Neutrophil (primary cell): ENCODE measurements at regions not wholly inside any gene's neighbourhood (a gene's known extent, or its start where the extent isn't known, plus 50 kb on each side); places are given as distances from the start of the nearest gene placed in this dataset.

Experiments used
- H3K27ac ChIP-seq: fragments of 200-600 bp; sonication (generic); 2 replicates; pipeline ENCODE4 v1.5.1; 2016; ENCODE audit warnings: mild to moderate bottlenecking, moderate library complexity
- H3K27me3 ChIP-seq: fragments of 200-600 bp; sonication (generic); 2 replicates; pipeline ENCODE4 v1.6.0; 2016; ENCODE audit warnings: mild to moderate bottlenecking
- H3K36me3 ChIP-seq: fragments of 200-600 bp; sonication (generic); 2 replicates; pipeline ENCODE4 v1.5.1; 2017
- H3K4me1 ChIP-seq, 2 experiments: fragments of 200-600 bp in 1 of 2; sonication (generic) in 1 of 2; 1 replicate in 1 of 2; 2 replicates in 1 of 2; pipeline versions ENCODE4 v1.5.1 to v1.6.1; 2013 to 2016; ENCODE audit warnings: low read depth in 1 of 2, low read length in 1 of 2, mild to moderate bottlenecking in 1 of 2, moderate library complexity in 1 of 2; ENCODE audit not compliant: control insufficient read depth in 1 of 2, insufficient read depth in 1 of 2
- H3K4me3 ChIP-seq, 2 experiments: fragments of 200-600 bp in 1 of 2; sonication (generic) in 1 of 2; 1 replicate in 1 of 2; 2 replicates in 1 of 2; pipeline ENCODE4 v1.5.1; 2013 to 2016; ENCODE audit warnings: low read depth in 1 of 2, low read length in 1 of 2, mild to moderate bottlenecking in 1 of 2, moderate library complexity in 1 of 2
- H3K9me3 ChIP-seq: fragments of 200-600 bp; sonication (generic); 2 replicates; pipeline ENCODE4 v1.5.1; 2016
- TF ChIP-seq, protein P1 (sequence below): fragments of 200-600 bp; sonication (generic); IDR thresholded peaks from 2 replicates; pipeline ENCODE4 v1.5.1; 2016; ENCODE audit warnings: antibody characterized with exemption

DNA sequence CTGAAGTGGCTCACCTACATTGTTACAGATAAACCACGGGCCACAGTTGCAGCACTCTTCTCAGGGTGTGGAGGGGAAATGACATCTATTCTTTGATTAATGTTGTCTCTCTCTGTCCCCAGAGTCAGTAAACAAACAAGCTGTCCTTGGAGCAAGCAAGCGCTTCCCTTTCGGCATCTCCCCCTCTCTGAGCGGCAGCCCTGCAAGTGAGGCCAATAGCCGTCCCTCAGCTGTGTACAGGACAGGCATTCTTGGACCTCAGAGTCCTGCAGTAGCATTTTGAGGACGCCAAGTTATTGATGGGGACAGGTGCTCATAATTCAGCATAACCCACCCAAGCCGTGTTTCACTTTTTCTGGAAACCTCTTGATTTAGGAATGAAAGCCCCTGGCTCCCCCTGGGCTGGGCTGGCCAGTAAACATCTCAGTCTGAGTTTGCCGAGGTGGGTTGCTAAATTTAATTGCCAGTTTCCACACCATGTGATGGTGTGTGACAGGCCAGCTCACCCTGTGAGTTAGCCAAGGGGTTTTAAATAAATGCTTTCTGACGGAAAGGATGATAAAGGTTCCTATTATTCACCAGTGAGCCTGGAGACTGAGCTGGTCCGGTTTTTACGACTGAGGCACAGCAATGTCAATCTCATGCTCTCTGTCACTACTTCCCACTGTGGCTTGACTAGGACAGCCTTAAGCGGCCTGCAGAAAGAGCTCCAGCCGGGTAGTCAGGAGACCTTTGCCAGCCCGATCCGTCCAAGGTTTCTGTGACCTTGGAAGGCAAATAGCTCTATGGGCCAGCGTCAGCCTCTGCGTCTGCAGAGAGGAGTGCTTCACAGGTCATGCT lies 214.8 kb upstream of the RREB1 start:
- no peaks in the 10 kb centered on the region for H3K36me3 ChIP-seq
- H3K27ac ChIP-seq, result peak overlapping the region; percentile 99
- no peaks in the 10 kb centered on the region for H3K27me3 ChIP-seq
- H3K4me1 ChIP-seq, result peaks cover 45 to 61% of the 10 kb centered on the region in 2 experiments
- no peak overlapping the region for H3K4me3 ChIP-seq
- TF ChIP-seq, protein P1, sequence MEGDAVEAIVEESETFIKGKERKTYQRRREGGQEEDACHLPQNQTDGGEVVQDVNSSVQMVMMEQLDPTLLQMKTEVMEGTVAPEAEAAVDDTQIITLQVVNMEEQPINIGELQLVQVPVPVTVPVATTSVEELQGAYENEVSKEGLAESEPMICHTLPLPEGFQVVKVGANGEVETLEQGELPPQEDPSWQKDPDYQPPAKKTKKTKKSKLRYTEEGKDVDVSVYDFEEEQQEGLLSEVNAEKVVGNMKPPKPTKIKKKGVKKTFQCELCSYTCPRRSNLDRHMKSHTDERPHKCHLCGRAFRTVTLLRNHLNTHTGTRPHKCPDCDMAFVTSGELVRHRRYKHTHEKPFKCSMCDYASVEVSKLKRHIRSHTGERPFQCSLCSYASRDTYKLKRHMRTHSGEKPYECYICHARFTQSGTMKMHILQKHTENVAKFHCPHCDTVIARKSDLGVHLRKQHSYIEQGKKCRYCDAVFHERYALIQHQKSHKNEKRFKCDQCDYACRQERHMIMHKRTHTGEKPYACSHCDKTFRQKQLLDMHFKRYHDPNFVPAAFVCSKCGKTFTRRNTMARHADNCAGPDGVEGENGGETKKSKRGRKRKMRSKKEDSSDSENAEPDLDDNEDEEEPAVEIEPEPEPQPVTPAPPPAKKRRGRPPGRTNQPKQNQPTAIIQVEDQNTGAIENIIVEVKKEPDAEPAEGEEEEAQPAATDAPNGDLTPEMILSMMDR, result no peak
- no peaks in the 10 kb centered on the region for H3K9me3 ChIP-seq

DNA sequence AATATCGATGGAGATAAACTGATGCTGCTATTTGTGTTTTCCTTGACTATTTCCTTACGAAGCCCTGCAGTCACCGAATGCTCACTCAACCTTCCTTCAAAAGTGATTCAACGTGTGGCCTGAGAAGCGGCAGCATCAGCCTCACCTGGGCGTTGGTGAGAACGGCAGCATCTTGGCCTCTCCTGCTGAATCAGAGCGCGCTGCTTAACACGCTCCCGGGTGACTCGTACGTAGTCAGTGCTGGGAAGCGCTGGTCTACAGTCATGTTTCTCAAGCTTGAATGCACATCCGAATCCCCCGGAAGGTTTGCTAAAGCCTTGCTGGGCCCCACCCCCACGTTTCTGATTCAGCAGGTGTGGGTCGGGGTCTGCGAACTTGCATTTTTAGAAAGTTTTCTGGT lies 214.1 kb upstream of the RREB1 start:
- H3K4me3 ChIP-seq, result no peak overlapping the region
- H3K36me3 ChIP-seq, result no peaks in the 10 kb centered on the region
- H3K27ac ChIP-seq, result peak overlapping the region; percentile 99
- no peaks in the 10 kb centered on the region for H3K9me3 ChIP-seq
- H3K4me1 ChIP-seq, result peaks cover 44 to 58% of the 10 kb centered on the region in 2 experiments
- no peaks in the 10 kb centered on the region for H3K27me3 ChIP-seq
- TF ChIP-seq, protein P1, result no peak

DNA sequence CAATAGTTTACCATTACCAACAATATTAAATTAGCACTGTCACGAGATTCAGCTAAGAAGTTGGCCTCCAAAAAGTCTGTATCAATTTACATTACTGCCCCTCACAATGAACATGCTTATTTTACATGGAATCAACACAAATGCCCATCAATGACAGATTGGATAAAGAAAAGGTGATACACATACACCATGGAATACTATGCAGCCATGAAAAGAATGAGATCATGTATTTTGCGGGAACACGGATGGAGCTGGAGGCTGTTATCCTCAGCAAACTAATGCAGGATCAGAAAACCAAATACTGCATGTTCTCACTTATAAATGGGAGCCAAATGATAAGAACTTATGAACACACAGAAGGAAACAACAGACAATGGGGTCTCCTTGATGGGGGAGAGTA lies 211.8 kb upstream of the RREB1 start:
- H3K36me3 ChIP-seq, result no peaks in the 10 kb centered on the region
- H3K9me3 ChIP-seq, result no peaks in the 10 kb centered on the region
- H3K27ac ChIP-seq, result no peak overlapping the region
- peaks cover 38 to 49% of the 10 kb centered on the region in 2 experiments for H3K4me1 ChIP-seq
- no peaks in the 10 kb centered on the region for H3K27me3 ChIP-seq
- TF ChIP-seq, protein P1, result no peak
- H3K4me3 ChIP-seq, result no peak overlapping the region

DNA sequence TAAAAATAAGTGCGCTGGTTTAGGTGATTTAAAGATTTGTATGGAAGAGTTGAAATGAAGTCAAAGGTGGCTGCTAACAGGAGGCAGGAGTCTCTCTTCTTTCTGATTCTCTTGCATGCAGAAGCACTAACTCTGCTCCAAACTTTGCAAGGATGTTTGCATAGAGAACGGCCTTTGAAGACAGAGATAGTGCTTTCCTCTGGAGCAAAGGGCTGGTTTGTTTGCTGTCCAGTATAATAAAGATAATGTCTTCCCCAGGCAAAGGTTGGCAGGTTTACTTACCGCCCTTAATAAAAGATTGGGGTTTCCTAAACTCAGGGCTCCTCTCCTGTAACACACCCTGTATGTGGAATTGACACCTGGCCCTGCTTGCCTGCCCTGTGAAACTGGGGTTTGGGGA lies 210.6 kb upstream of the RREB1 start:
- H3K27me3 ChIP-seq, result no peaks in the 10 kb centered on the region
- no peaks in the 10 kb centered on the region for H3K36me3 ChIP-seq
- H3K9me3 ChIP-seq, result no peaks in the 10 kb centered on the region
- no peak overlapping the region for H3K27ac ChIP-seq
- peaks cover 28 to 39% of the 10 kb centered on the region in 2 experiments for H3K4me1 ChIP-seq
- no peak overlapping the region for H3K4me3 ChIP-seq
- TF ChIP-seq, protein P1, result no peak

DNA sequence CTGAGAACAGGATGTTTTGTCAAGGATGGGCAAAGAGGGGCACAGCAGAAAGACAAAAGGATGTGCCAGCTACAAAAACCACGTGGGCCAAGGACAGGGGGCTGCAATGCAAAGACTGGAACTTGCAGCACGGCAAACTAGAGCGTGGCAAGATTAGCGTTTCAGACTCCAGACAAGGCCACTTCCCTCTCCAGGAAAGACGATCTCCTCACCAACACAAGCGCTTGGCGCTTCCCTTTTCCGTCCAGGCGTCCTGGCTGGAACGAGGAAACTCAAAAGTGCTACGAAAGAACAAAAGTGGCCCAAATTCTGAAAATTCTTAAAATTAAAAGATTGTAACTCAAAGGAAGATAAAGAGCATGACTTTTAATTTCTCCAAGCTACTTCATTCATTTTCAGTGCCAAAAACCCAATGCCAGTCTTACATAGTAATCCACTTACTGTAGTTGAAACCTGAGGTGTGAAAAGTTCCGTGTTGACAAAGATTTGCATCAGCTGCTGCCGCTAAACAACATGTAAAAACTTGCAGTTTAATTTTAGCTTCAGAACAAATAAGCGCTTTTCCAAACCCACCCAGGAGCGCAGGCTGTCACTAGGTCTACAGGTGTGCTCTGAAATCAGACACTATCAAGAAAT lies 207.1 kb upstream of the RREB1 start:
- H3K4me1 ChIP-seq, result peaks cover 11 to 12% of the 10 kb centered on the region in 2 experiments
- no peaks in the 10 kb centered on the region for H3K36me3 ChIP-seq
- H3K27ac ChIP-seq, result no peak overlapping the region
- no peaks in the 10 kb centered on the region for H3K9me3 ChIP-seq
- TF ChIP-seq, protein P1, result no peak
- H3K27me3 ChIP-seq, result no peaks in the 10 kb centered on the region
- H3K4me3 ChIP-seq, result no peak overlapping the region
